ENCODE measurements at regions not wholly inside any gene's neighbourhood (a gene's known extent, or its start where the extent isn't known, plus 50 kb on each side); places are given as distances from the start of the nearest gene placed in this dataset.

- DNase-seq = no peak
Observed at GRCh38 chr13:34863360-34864135, 78.5 kb upstream of the NBEA start.

- DNase-seq = no peak
Observed at GRCh38 chr13:34864671-34865070, 77.4 kb upstream of the NBEA start.

- no peak for DNase-seq
Observed at GRCh38 chr13:34867590-34867989, 74.5 kb upstream of the NBEA start.

DNA sequence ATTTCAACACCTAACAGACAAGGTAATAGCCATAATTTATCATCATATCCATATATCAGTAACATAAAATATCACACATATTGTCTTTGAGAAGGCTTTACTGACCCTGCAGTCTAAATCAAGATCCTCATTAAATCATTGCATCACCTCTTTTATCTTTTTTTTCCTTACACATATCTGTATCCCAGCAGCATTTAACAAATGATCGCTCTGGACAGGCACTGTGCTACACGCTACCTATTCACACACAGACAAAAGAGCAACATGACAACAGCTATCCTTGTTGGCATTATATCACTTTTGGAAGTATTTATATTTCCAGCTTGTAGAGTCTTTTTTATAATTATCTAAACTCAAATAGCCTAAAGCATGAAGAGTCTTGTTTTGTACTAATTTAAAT is 73.3 kb upstream of the NBEA start:
- DNase-seq = no peak

GRCh38 chr13:34869696-34870095 is 72.4 kb upstream of the NBEA start:
- no peak for DNase-seq

GRCh38 chr13:34878329-34878728 is 63.7 kb upstream of the NBEA start:
- no peak for DNase-seq

GRCh38 chr13:34879851-34880250 is 62.2 kb upstream of the NBEA start:
- DNase-seq = no peak

DNA sequence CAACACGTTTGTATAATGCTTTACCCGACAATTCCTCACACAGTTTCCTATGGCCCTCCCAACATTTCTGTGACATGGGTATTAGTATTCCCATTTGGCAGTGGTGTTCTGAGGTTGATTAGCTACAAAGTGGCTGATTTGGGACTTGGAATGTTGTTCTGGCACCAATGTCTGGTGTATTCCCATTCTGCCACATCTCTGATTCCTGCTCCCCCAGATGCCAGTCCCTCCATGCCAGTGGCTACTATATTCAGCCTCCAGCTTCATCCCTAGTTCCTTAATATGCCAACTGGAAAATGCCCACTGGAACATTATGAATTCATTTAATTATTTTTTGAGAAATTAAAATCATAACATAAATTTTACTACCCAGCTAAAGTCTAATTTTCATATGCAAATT is 60.6 kb upstream of the NBEA start:
- no peak for DNase-seq

DNA sequence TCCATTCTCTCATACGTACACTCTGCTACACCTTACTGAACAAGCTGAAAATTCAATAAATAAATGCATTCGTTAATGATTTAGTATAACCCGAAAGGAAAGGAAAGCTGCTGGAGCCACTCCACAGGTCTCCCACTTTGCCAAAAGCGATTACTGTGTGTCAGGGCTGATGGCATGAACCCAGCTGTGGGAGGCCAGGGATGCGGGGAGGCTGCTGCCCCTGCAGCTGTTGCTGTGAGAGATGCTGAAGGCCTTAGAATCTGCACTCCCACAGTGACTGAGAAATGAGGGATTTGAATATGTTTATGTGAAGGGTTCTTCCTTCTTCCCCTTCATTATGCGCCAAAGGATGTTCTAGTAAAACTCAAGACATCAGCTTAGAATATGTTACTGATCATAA is 58.7 kb upstream of the NBEA start:
- DNase-seq = no peak

- no peak for DNase-seq
Observed at GRCh38 chr13:34884366-34884765, 57.7 kb upstream of the NBEA start.

DNA sequence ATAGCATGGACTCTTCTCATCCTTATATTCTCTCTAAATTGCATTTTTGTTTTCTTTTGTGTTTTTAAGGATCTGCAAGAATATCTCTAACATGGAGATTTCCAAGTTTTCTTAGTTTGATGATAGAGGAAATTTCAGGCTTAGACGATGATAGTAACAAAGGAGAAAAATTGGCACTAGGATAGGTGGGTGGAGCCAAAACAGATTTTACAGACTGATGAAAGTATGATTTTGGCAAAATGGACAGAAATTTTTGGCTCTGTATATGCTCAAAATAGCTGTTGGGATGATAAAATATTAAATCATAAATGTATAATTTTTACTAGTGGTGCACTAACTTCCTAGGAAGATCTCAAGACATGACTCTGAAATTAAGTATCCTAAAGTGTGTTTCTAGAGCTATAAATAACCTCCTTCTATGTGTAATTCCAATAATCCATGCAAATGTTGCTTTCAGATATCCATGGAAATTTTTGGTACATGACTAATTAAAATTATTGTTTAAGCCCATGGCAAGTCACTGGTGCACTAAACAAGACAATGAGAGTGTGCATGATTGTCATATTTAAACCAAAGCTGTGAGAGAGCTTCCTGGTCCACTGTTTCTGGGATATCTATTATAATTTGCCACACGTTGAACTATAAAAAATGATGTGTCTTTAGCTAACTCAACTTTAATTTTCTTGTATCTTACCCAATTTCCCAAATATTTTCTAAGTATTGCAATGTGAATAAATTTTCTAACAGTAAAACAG is 55.8 kb upstream of the NBEA start:
- no peak for DNase-seq

- no peak for DNase-seq
Observed at GRCh38 chr13:34886987-34887386, 55.1 kb upstream of the NBEA start.

Measured in stimulated activated CD4-positive, alpha-beta T cell treated with anti-CD3 and anti-CD28 coated beads, Interleukin-15, amount 100 ng/mL, for 24 hours (primary cell).